ENCODE measurements at regions not wholly inside any gene's neighbourhood (a gene's known extent, or its start where the extent isn't known, plus 50 kb on each side); places are given as distances from the start of the nearest gene placed in this dataset.

DNA sequence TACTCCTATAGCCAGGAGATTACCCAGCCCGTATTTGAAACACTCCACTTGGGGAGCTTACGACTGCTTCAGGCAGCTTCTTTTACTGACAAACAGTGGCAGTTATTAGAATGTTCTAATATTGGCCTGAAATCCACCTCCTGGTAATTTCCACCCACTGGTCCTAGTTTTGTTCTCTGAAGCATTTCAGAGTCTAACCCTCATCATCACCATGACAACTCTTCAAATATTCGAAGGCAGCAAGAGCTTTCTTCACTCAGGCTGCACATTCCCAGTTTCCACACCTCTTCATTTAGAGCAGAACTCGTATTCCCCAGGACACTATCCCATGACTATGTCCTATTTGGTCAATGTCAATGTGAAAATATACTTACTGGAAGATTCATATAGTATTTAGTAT is 325.6 kb downstream of the UBE3D start:
- TF ChIP-seq, protein P1, sequence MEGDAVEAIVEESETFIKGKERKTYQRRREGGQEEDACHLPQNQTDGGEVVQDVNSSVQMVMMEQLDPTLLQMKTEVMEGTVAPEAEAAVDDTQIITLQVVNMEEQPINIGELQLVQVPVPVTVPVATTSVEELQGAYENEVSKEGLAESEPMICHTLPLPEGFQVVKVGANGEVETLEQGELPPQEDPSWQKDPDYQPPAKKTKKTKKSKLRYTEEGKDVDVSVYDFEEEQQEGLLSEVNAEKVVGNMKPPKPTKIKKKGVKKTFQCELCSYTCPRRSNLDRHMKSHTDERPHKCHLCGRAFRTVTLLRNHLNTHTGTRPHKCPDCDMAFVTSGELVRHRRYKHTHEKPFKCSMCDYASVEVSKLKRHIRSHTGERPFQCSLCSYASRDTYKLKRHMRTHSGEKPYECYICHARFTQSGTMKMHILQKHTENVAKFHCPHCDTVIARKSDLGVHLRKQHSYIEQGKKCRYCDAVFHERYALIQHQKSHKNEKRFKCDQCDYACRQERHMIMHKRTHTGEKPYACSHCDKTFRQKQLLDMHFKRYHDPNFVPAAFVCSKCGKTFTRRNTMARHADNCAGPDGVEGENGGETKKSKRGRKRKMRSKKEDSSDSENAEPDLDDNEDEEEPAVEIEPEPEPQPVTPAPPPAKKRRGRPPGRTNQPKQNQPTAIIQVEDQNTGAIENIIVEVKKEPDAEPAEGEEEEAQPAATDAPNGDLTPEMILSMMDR (IDR thresholded peaks at IDR 0.05), result no peak
- TF ChIP-seq, protein P2, sequence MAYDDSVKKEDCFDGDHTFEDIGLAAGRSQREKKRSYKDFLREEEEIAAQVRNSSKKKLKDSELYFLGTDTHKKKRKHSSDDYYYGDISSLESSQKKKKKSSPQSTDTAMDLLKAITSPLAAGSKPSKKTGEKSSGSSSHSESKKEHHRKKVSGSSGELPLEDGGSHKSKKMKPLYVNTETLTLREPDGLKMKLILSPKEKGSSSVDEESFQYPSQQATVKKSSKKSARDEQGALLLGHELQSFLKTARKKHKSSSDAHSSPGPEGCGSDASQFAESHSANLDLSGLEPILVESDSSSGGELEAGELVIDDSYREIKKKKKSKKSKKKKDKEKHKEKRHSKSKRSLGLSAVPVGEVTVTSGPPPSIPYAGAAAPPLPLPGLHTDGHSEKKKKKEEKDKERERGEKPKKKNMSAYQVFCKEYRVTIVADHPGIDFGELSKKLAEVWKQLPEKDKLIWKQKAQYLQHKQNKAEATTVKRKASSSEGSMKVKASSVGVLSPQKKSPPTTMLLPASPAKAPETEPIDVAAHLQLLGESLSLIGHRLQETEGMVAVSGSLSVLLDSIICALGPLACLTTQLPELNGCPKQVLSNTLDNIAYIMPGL (CRISPR knock-in tag; IDR thresholded peaks at IDR 0.05; ENCODE audit: borderline replicate concordance), result no peak
- TF ChIP-seq POLR2A (IDR thresholded peaks at IDR 0.05; ENCODE audit: low read length) (no peak), BHLHE40 (IDR thresholded peaks at IDR 0.05; ENCODE audit: low read depth, low read length) (no peak), EP300 (IDR thresholded peaks at IDR 0.05) (no peak)
